Nephron progenitor cell (in vitro differentiated cells): ENCODE measurements at regions not wholly inside any gene's neighbourhood (a gene's known extent, or its start where the extent isn't known, plus 50 kb on each side); places are given as distances from the start of the nearest gene placed in this dataset.

Experiments
- DNase-seq: peaks from one replicate; pipeline ENCODE4 v3.0.0; 2021
- H3K27ac Mint-ChIP-seq: 2 replicates; pipeline ENCODE4 v1.8.0; 2021; ENCODE audit warnings: mild to moderate bottlenecking, moderate library complexity, mixed read lengths
- H3K27me3 Mint-ChIP-seq: 2 replicates; pipeline ENCODE4 v1.8.0; 2021; ENCODE audit warnings: mild to moderate bottlenecking, low read depth, mixed read lengths; ENCODE audit not compliant: poor library complexity
- H3K36me3 Mint-ChIP-seq: 2 replicates; pipeline ENCODE4 v1.8.0; 2021; ENCODE audit warnings: low read depth, mixed read lengths
- H3K4me1 Mint-ChIP-seq: 2 replicates; pipeline ENCODE4 v1.8.0; 2021; ENCODE audit warnings: mixed read lengths
- H3K4me3 Mint-ChIP-seq: 2 replicates; pipeline ENCODE4 v1.8.0; 2021; ENCODE audit warnings: mild to moderate bottlenecking, moderate library complexity, mixed read lengths
- H3K9me3 Mint-ChIP-seq: 2 replicates; pipeline ENCODE4 v1.8.0; 2021; ENCODE audit warnings: mild to moderate bottlenecking, moderate library complexity, mixed read lengths
- CTCF ChIP-seq: fragments of 200-600 bp; sonication (generic); IDR thresholded peaks from 2 replicates; pipeline ENCODE4 v1.5.0; 2021; ENCODE audit warnings: antibody characterized with exemption

- Mint-ChIP-seq H3K9me3 (peaks cover 99% of the 10 kb centered on the region), H3K27ac (no peak overlapping the region), H3K27me3 (peaks cover 2% of the 10 kb centered on the region), H3K4me1 (no peaks in the 10 kb centered on the region), H3K36me3 (peaks cover 4% of the 10 kb centered on the region), H3K4me3 (no peak overlapping the region)
- no peak for TF ChIP-seq CTCF
- DNase-seq: no peak
Observed at GRCh38 chr12:34291426-34291901, 269.2 kb downstream of the ALG10 start.

- Mint-ChIP-seq H3K9me3 (peaks cover 99% of the 10 kb centered on the region), H3K4me1 (no peaks in the 10 kb centered on the region), H3K36me3 (peaks cover 4% of the 10 kb centered on the region), H3K27ac (no peak overlapping the region), H3K27me3 (peaks cover 5% of the 10 kb centered on the region), H3K4me3 (no peak overlapping the region)
- TF ChIP-seq CTCF: no peak
- DNase-seq: no peak
Observed at GRCh38 chr12:34292736-34293625, 270.7 kb downstream of the ALG10 start.

- Mint-ChIP-seq H3K9me3 (peaks cover 99% of the 10 kb centered on the region), H3K4me1 (no peaks in the 10 kb centered on the region), H3K27ac (no peak overlapping the region), H3K4me3 (no peak overlapping the region), H3K27me3 (peaks cover 5% of the 10 kb centered on the region), H3K36me3 (peaks cover 4% of the 10 kb centered on the region)
- TF ChIP-seq CTCF: no peak
- DNase-seq: no peak
Observed at GRCh38 chr12:34294137-34294536, 271.8 kb downstream of the ALG10 start.

GRCh38 chr12:34294671-34295365 is 272.5 kb downstream of the ALG10 start:
- no peak overlapping the region for H3K4me3 Mint-ChIP-seq
- no peak for TF ChIP-seq CTCF
- H3K36me3 Mint-ChIP-seq: peaks cover 4% of the 10 kb centered on the region
- H3K4me1 Mint-ChIP-seq: no peaks in the 10 kb centered on the region
- DNase-seq: no peak
- H3K27ac Mint-ChIP-seq: no peak overlapping the region
- peaks cover 5% of the 10 kb centered on the region for H3K27me3 Mint-ChIP-seq
- H3K9me3 Mint-ChIP-seq: peaks cover 100% of the 10 kb centered on the region

GRCh38 chr12:34295366-34296142 is 273.3 kb downstream of the ALG10 start:
- H3K27ac Mint-ChIP-seq: no peak overlapping the region
- TF ChIP-seq CTCF: no peak
- H3K4me1 Mint-ChIP-seq: no peaks in the 10 kb centered on the region
- H3K27me3 Mint-ChIP-seq: peaks cover 5% of the 10 kb centered on the region
- peaks cover 100% of the 10 kb centered on the region for H3K9me3 Mint-ChIP-seq
- H3K4me3 Mint-ChIP-seq: no peak overlapping the region
- DNase-seq: no peak
- peaks cover 4% of the 10 kb centered on the region for H3K36me3 Mint-ChIP-seq
